HG03521 (cell line): ENCODE measurements at regions not wholly inside any gene's neighbourhood (a gene's known extent, or its start where the extent isn't known, plus 50 kb on each side); places are given as distances from the start of the nearest gene placed in this dataset.
"Not testable (repeated sequence)": the region's sequence is repeated elsewhere in the genome, so short reads cannot be mapped to it uniquely, and the experiment has no call there.

Source experiments
- ATAC-seq: cut with Tn5 transposase; IDR thresholded peaks from one replicate; pipeline ENCODE4 v1.9.1; 2021; ENCODE audit warnings: mild to moderate bottlenecking, moderate library complexity; ENCODE audit not compliant: unreplicated experiment

DNA sequence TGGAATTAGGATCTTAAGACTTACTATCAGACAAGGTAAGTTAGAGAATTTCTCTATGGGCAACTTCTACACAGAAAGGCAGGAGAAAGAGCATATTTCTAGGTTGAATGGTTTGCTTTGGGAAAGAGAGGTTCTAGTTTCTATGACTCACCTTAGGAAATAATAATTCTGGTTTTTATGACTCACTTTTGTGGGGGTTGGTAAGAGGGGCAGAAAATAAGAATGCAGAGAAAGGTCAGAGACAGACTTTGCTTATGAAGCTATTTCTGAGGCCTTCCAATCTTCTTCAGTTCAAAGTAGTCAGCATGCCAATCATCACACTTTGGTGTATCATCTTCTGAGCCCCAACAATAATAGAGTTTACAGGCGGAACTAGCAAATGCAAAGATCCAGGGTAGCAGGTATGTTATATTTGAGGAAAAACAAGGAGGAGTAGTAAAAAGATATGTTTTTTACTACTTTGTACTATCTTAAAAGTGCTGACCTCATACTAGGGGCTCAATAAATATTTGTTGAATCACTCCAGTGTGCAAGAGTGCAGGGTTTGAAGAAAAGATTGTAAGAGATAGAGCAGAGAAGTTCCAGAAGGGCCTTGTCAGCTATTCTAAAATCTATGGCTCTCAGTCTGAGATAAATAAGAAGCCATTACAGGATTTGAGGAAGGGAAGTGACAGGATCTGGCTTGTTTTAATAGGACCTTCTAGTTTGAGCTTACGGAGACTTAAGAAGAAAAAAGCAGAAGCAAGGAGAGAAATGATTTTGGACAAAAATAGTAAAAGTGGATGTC lies 56.7 kb upstream of the LRFN5 start:
- no peak for ATAC-seq

- no peak for ATAC-seq
These were observed 57.4 kb upstream of the LRFN5 start for GRCh38 chr14:41549282-41549681.

DNA sequence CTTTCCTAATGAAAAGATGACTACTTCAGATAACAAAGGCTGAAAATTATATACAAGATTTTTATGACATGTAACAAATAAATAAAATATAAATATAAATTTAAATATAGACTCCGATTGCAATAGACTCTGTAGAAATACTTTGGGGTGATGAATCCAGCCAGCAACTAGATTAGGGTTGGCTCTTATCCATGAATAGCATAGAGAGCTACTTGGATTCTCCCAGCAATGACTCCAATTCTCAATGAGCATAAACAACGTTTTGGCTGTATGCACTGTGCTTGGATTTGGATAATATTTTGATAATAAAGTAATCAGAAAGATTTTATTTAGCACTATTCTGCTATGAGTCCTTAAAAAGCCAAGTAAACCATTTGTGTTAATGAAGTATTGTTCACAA lies 58.0 kb upstream of the LRFN5 start:
- no peak for ATAC-seq

DNA sequence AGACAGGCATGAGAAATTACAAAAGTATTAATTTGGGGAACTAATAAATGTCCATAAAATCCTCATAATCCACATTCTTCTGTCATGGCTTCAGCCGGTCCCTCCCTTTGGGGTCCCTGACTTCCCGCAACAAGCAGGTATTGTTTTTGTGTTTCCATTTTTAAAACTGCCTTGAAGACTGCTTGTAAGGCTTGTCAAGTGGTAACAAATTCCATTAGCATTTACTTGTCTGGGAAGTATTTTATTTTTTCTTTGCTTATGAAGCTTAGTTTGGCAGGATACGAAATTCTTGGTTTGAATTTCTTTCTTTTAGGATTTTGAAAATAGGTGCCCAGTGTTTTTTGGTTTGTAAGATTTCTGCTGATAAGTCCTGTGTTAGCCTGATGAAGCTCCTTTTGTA lies 65.3 kb upstream of the LRFN5 start:
- ATAC-seq: no peak

- ATAC-seq: no peak
These were observed 74.4 kb upstream of the LRFN5 start for GRCh38 chr14:41532255-41532654.

DNA sequence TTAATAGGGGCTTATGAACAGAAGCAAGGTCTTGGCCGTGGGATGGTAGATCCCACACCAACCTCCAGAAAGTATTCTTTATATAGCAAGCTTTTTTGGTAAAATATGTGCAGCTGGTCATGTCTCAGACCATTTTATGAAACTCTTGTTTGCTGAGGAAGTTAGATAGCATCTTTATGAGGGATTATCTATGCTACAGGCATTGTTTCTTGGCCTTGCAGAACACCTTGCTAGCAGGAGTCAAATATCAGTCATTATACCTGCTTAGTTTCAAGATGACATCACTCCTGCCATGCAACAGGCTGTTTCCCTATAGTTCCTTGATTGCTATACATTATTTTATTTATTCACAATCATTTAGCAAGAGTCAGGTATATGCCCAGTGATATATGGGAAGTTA lies 84.8 kb upstream of the LRFN5 start:
- ATAC-seq: no peak

DNA sequence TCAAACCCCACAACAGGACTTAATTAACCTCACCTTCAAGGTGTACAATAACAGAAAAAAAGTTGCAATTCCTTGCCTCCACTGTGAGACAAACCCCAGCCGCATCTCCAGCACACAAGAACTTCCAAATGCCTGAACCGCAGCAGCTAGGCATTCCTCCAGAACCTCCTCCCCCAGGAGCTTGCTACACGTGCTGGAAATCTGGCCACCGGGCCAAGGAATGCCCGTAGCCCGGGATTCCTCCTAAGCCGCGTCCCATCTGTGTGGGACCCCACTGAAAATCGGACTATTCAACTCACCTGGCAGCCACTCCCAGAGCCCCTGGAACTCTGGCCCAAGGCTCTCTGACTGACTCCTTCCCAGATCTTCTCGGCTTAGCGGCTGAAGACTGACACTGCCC lies 88.6 kb upstream of the LRFN5 start:
- not testable (repeated sequence) for ATAC-seq

DNA sequence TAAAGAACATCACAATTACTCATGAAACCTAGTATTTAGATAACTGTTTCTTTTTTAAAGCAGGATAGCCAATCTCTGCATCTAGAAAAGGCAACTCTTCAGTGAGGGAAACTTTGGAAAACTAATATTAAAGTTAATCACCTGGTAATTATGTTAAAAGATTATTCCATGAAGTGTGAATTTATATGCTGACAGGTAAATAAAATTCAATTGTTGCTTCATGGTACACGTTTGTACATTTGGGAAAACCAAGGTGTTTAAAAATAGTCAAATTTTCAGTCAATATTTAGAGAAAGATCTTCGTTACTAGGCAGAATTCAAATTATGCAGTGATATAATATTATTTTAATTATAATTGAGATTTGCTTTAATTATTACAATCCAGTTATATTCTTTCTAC lies 100.1 kb upstream of the LRFN5 start:
- no peak for ATAC-seq

GRCh38 chr14:41505491-41505890 lies 101.2 kb upstream of the LRFN5 start:
- no peak for ATAC-seq

DNA sequence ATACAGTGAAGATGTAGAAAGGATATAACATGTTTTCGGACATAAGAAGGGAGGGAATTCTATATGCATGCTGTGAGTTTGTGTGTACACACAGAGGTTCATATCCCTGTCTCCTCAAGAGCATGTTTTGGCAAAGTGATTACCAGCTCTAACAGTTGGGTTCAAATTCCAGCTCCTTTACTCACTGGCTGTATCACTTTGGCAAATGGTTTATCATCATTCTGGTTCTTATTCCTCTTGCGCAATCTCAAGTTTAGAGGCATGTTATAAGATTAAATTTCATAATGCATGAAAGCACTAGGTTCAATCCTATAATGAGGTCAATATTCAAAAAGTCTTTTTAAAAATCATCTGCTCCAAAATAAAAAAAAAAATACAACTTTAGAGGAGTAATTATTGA lies 107.7 kb upstream of the LRFN5 start:
- ATAC-seq: no peak

- no peak for ATAC-seq
These were observed 116.4 kb upstream of the LRFN5 start for GRCh38 chr14:41490323-41490722.

DNA sequence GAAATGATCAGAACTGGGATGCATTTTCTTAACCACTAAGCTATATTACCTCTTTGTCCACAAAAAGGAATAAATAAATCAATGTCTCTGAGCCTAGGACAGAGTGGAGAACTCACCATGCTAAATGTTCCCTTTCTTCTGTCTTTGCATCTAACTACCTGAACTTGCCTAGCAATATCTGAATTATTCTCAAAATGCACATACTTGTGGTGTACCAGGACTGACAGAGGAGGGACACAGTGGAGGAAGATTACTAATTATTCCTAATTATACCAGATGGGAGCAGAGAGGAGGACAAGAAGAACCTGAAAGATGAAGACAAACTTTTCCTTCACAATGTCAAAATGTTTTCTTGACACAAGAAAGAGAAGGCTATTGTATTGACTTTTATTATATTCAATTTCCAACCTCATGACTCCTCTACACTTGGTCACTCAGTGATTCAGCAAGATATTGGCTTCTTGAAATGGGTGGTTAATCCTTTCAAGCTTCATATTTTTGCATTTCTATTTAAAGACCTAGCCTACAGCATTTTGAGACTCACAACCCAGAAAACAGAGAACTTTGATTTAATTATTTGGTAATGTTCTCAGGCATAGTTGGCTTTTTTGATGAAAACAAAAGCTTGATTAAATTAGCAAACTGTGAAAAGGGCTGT lies 117.2 kb upstream of the LRFN5 start:
- ATAC-seq: no peak

- ATAC-seq: no peak
These were observed 118.3 kb upstream of the LRFN5 start for GRCh38 chr14:41488401-41488800.

- no peak for ATAC-seq
These were observed 123.8 kb upstream of the LRFN5 start for GRCh38 chr14:41482861-41483260.

DNA sequence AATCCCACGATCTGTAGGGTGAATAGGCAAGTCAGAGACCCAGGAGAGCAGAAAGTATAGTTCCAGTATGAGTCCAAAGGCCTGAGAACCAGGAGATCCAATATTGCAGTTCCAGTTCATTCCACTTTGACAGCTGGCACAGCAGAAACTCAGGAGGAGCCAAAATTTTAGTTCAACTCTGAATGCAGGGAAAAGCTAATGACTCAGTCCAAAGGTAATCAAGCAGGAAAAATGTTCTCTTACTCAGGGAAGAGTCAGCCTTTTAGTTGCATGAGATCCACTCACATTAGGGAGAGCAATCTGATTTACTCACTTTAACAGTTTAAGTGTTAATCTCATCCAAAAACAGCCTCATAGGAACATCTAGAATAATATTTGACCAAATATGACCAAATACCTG lies 130.2 kb upstream of the LRFN5 start:
- ATAC-seq: no peak

DNA sequence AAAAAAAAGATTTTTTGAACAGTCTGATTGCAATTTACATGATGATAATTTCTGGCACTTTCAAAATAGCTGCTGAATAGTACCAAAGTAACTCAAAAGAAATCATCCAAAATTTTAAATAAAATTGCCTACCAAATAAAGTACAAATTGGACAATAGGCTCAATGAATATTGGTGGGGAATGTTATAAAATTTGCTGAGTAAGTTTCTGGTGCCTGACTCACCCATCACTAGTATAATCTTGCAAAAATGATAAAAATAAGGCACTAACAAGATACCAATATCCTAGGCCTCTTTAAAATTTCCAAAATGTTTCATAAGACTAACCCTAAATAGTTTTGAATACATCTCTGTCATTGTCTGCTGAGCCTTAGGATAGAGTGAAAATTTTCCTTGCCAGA lies 145.3 kb upstream of the LRFN5 start:
- no peak for ATAC-seq

DNA sequence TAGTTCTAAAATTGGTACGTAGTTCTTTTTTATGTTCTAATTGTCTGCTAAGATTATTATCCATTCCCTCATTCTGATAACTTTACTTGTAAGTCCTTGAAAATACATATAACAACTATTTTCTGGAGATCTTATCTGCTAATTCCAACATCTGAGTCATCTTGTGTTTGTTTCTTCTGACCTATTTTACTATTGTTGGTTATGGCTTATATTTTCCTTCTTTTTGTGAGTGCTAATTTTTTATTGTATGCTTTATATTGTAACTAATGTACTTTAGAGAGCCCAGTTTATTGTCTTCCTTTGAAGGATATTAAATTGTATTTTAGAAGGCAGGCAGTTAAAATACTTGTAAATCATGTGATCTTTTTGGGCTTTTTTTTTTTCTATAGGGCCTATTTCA lies 149.3 kb upstream of the LRFN5 start:
- ATAC-seq: no peak

DNA sequence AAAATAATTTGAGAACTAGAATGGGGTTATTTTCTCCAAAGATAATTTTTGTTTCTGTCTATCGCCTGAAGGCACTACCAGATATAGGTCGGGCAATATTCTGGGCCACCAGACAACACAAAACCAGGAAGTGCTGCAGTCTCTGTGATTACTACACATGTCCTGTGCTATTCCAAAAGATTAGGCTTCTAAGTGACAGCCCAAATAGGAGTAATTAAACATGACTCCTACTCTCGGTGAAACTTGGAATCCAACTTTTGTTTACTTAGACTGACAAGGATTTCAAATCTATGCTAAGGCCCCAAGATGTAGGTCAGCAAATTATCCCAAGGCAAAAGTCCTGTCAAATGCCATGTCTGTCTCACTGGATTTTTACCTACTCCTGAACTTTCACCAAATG lies 157.6 kb upstream of the LRFN5 start:
- ATAC-seq: no peak

GRCh38 chr14:41446008-41446407 lies 160.7 kb upstream of the LRFN5 start:
- ATAC-seq: no peak

DNA sequence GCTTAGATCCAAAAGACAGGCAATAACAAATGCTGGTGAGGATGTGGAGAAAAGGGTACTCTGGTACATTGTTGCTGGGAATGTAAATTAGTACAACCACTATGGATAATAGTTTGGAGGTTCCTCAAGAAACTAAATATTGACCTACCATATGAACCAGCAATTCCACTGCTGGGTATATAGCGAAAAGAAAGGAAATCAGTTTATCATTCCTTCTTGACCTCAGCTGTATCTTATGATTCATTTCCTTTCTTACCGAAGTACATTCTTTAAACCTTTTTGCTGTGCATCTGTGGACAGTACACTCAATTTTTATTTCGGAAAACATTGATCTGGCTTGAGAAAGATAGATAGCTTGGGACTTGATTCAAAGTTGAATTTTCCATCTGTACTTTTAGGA lies 183.2 kb upstream of the LRFN5 start:
- ATAC-seq: no peak

DNA sequence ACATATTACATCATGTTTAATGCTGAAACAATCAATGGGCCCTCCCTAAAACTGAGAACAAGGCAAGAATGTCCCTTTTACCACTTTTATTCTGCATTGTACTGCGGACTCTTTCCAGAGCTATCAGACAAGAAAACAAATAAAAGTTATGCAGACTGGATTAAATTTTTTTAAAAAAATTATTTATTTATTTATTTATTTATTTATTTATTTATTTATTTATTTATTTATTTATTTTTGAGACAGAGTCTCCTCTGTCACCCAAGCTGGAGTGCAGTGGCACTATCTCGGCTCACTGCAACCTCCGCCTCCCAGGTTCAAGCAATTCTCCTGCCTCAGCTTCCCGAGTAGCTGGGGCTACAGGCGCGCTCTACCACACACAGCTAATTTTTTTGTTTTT lies 185.4 kb upstream of the LRFN5 start:
- not testable (repeated sequence) for ATAC-seq

GRCh38 chr14:41419709-41420108 lies 187.0 kb upstream of the LRFN5 start:
- ATAC-seq: no peak

GRCh38 chr14:41418851-41419250 lies 187.8 kb upstream of the LRFN5 start:
- no peak for ATAC-seq
